Gastroesophageal sphincter (tissue), 4 donors: ENCODE measurements at regions not wholly inside any gene's neighbourhood (a gene's known extent, or its start where the extent isn't known, plus 50 kb on each side); places are given as distances from the start of the nearest gene placed in this dataset.

ENCODE experiments used
- ATAC-seq: fragments of 150-250 bp; one replicate; pipeline ENCODE4 v1.9.1; 2016; ENCODE audit warnings: mild to moderate bottlenecking, moderate library complexity
- H3K27ac ChIP-seq, 4 donors: fragments of 200-600 bp; sonication (generic) in 3 of 4; 1 replicate in 3 of 4; 2 replicates in 1 of 4; pipeline ENCODE4 v1.5.1; 2016 to 2019
- H3K27me3 ChIP-seq: fragments of 200-600 bp; sonication (generic); one replicate; pipeline ENCODE4 v1.5.1; 2019
- H3K36me3 ChIP-seq, 2 donors: fragments of 200-600 bp; sonication (generic); one replicate each; pipeline ENCODE4 v1.5.1; 2019; ENCODE audit warnings: control low read depth in 1 of 2
- H3K4me1 ChIP-seq, 3 donors: fragments of 200-600 bp; sonication (generic); 1 replicate in 2 of 3; 2 replicates in 1 of 3; pipeline ENCODE4 v1.5.1; 2016 to 2019; ENCODE audit warnings: control low read depth in 2 of 3
- H3K4me3 ChIP-seq, 2 donors: fragments of 200-600 bp; sonication (generic); one replicate each; pipeline ENCODE4 v1.5.1; 2019; ENCODE audit warnings: mild to moderate bottlenecking in 1 of 2, moderate library complexity in 1 of 2
- H3K9me3 ChIP-seq, 3 donors: fragments of 200-600 bp; sonication (generic); one replicate each; pipeline ENCODE4 v1.5.1; 2017 to 2019; ENCODE audit warnings: control low read depth in 2 of 3
- CTCF ChIP-seq, 4 experiments: fragments of 200-600 bp in 2 of 4; fragments of 450-650 bp in 2 of 4; sonication (generic) in 1 of 4; IDR thresholded peaks; one replicate each; pipeline ENCODE4 v1.5.1; 2017 to 2019; ENCODE audit warnings: antibody characterized with exemption in 4 of 4, mild to moderate bottlenecking in 2 of 4, moderate library complexity in 2 of 4
- EP300 ChIP-seq: sonication (generic); formaldehyde crosslinking; IDR thresholded peaks from one replicate; pipeline ENCODE4 v1.6.1; 2017; ENCODE audit warnings: antibody characterized with exemption, mild to moderate bottlenecking
- POLR2A ChIP-seq, 2 donors: fragments of 450-650 bp; IDR thresholded peaks; one replicate each; pipeline ENCODE4 v1.6.1; 2017; ENCODE audit warnings: antibody characterized with exemption in 2 of 2, mild to moderate bottlenecking in 2 of 2, moderate library complexity in 1 of 2
- POLR2AphosphoS5 ChIP-seq: sonication (generic); formaldehyde crosslinking; IDR thresholded peaks from one replicate; pipeline ENCODE4 v1.6.1; 2017; ENCODE audit warnings: antibody characterized with exemption
- WGBS, 2 donors: methylation state at CpG; one replicate each; pipeline ENCODE4 v1.1.5; 2018; ENCODE audit warnings: low coverage in 1 of 2; 5-methylcytosine and 5-hydroxymethylcytosine counted together

DNA sequence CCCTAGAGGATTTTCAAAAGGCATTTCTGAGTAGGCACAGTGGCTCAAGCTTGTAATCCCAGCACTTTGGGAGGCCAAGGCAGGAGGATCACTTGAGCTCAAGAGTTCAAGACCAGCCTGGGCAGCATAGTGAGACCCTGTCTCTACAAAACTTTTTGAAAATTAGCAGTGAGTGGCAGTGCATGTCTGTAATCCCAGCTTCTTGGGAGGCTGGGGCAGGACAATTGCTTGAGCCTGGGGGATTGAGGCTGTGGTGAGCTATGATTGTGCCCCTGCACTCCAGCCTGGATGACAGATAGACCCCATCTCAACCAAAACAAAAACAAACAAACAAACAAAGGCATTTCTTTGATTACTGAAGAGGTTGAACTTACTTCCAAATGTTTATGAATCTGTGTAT, 201.4 kb downstream of the KIF26A start:
- H3K36me3 ChIP-seq: no peaks in the 10 kb centered on the region
- no peak overlapping the region for H3K4me3 ChIP-seq
- no peaks in the 10 kb centered on the region for H3K4me1 ChIP-seq
- no peak overlapping the region for H3K27ac ChIP-seq
- H3K27me3 ChIP-seq: peaks cover 49% of the 10 kb centered on the region
- H3K9me3 ChIP-seq: peaks cover 0 to 7% (median 0%) of the 10 kb centered on the region in 3 donors
- ATAC-seq: no peak
- TF ChIP-seq POLR2A (IDR thresholded peaks at IDR 0.05) (no peak), POLR2AphosphoS5 (no peak), CTCF (IDR thresholded peaks at IDR 0.05) (no peak), EP300 (no peak)

- Histone ChIP-seq H3K27ac (no peak overlapping the region), H3K36me3 (no peaks in the 10 kb centered on the region), H3K4me3 (no peak overlapping the region), H3K9me3 (peaks cover 0 to 7% (median 0%) of the 10 kb centered on the region in 3 donors), H3K4me1 (no peaks in the 10 kb centered on the region), H3K27me3 (peaks cover 59% of the 10 kb centered on the region)
- WGBS, 2 donors: 41 to 62% methylated on average over 15 to 21 of the region's 27 CpGs
- no peak for ATAC-seq
- peak in 2 of 4 experiments; percentile 17 to 39 for TF ChIP-seq CTCF (IDR thresholded peaks at IDR 0.05)
- TF ChIP-seq POLR2A (IDR thresholded peaks at IDR 0.05): no peak
These were observed 203.4 kb downstream of the KIF26A start for GRCh38 chr14:104341532-104342434.

GRCh38 chr14:104342435-104343293, 204.3 kb downstream of the KIF26A start:
- Histone ChIP-seq H3K36me3 (no peaks in the 10 kb centered on the region), H3K27ac (no peak overlapping the region), H3K9me3 (peaks cover 0 to 7% (median 0%) of the 10 kb centered on the region in 3 donors), H3K4me3 (no peak overlapping the region), H3K27me3 (peaks cover 66% of the 10 kb centered on the region), H3K4me1 (no peaks in the 10 kb centered on the region)
- 47 to 53% methylated on average over 4 to 6 of the region's 22 CpGs for WGBS, 2 donors
- ATAC-seq: no peak
- TF ChIP-seq POLR2AphosphoS5 (no peak), CTCF (IDR thresholded peaks at IDR 0.05) (no peak), EP300 (no peak), POLR2A (IDR thresholded peaks at IDR 0.05) (no peak)

DNA sequence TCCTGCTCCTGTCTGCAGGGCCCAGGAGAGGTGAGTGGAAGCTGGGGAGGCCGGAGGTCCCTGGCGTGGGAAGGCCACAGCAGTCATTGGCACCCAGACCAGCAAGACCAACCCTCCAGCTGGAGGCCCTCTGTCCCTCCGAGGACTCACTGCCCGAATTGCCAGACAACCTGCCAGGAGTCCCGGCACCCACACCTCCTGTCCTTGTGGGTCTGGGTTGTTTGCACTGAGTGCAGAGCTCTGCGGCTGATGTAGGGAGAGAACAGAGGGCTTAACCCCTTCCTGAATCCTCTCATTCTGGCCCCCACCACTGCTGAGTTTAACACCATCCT, 204.9 kb downstream of the KIF26A start:
- H3K9me3 ChIP-seq: peaks cover 0 to 5% (median 0%) of the 10 kb centered on the region in 3 donors
- H3K4me1 ChIP-seq: no peaks in the 10 kb centered on the region
- H3K4me3 ChIP-seq: no peak overlapping the region
- H3K27me3 ChIP-seq: peaks cover 69% of the 10 kb centered on the region
- no peak for TF ChIP-seq CTCF (IDR thresholded peaks at IDR 0.05)
- TF ChIP-seq POLR2A (IDR thresholded peaks at IDR 0.05): no peak
- TF ChIP-seq POLR2AphosphoS5: no peak
- no peak for TF ChIP-seq EP300
- ATAC-seq: no peak
- H3K27ac ChIP-seq: no peak overlapping the region
- H3K36me3 ChIP-seq: no peaks in the 10 kb centered on the region
- WGBS, 2 donors: 50% methylated on average over 1 of the region's 6 CpGs; no CpG with 5 or more reads in 1 of the 2 donors
